Mesothelial cell of epicardium (in vitro differentiated cells): ENCODE measurements at regions not wholly inside any gene's neighbourhood (a gene's known extent, or its start where the extent isn't known, plus 50 kb on each side); places are given as distances from the start of the nearest gene placed in this dataset.
A peak's percentile ranks its signal among the peaks of the same experiment; 100 is the strongest.

Source experiments
- DNase-seq, 2 experiments: peaks; one replicate each; pipeline ENCODE4 v3.0.0; 2021; ENCODE audit warnings: low spot score in 2 of 2; ENCODE audit not compliant: unreplicated experiment in 2 of 2
- H3K27ac Mint-ChIP-seq: 2 replicates; pipeline ENCODE4 v1.8.0; 2021; ENCODE audit warnings: mixed read lengths
- H3K27me3 Mint-ChIP-seq: 2 replicates; pipeline ENCODE4 v1.8.0; 2021; ENCODE audit warnings: low read depth, mixed read lengths
- H3K36me3 Mint-ChIP-seq: 2 replicates; pipeline ENCODE4 v1.8.0; 2021; ENCODE audit warnings: mixed read lengths
- H3K4me1 Mint-ChIP-seq: 2 replicates; pipeline ENCODE4 v1.8.0; 2021; ENCODE audit warnings: mixed read lengths
- H3K4me3 Mint-ChIP-seq: 2 replicates; pipeline ENCODE4 v1.8.0; 2021; ENCODE audit warnings: mild to moderate bottlenecking, moderate library complexity, mixed read lengths
- H3K9me3 Mint-ChIP-seq: 2 replicates; pipeline ENCODE4 v1.8.0; 2021; ENCODE audit warnings: mixed read lengths
- TF ChIP-seq, protein P1 (sequence below): fragments of 200-600 bp; sonication (generic); IDR thresholded peaks from one replicate; pipeline ENCODE4 v1.5.0; 2021; ENCODE audit warnings: antibody characterized with exemption; ENCODE audit not compliant: unreplicated experiment

DNA sequence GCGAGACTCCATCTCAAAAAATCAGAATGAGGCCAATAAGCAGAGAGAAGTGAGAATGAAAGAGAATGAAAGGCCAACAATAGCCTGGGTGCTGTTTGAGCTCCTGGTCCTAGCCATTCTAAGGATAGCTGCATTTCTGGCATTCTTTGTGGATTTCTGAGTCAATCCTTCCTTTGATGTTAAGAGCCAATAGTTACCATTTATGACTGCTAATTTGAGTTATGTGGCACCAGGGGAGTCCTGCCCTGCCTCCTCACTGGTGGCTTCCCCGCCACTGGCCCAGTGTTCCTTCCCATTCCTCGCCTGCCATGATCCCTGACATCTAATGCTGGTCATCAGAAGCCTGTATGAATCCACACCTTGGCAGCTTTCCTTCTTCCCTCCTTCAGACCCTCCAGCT lies 991.2 kb downstream of the UQCRFS1 start:
- Mint-ChIP-seq H3K4me1 (peaks cover 4% of the 10 kb centered on the region), H3K27ac (no peak overlapping the region), H3K9me3 (no peaks in the 10 kb centered on the region), H3K27me3 (peaks cover 8% of the 10 kb centered on the region), H3K36me3 (no peaks in the 10 kb centered on the region), H3K4me3 (no peak overlapping the region)
- TF ChIP-seq, protein P1, sequence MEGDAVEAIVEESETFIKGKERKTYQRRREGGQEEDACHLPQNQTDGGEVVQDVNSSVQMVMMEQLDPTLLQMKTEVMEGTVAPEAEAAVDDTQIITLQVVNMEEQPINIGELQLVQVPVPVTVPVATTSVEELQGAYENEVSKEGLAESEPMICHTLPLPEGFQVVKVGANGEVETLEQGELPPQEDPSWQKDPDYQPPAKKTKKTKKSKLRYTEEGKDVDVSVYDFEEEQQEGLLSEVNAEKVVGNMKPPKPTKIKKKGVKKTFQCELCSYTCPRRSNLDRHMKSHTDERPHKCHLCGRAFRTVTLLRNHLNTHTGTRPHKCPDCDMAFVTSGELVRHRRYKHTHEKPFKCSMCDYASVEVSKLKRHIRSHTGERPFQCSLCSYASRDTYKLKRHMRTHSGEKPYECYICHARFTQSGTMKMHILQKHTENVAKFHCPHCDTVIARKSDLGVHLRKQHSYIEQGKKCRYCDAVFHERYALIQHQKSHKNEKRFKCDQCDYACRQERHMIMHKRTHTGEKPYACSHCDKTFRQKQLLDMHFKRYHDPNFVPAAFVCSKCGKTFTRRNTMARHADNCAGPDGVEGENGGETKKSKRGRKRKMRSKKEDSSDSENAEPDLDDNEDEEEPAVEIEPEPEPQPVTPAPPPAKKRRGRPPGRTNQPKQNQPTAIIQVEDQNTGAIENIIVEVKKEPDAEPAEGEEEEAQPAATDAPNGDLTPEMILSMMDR = no peak
- no peak for DNase-seq

DNA sequence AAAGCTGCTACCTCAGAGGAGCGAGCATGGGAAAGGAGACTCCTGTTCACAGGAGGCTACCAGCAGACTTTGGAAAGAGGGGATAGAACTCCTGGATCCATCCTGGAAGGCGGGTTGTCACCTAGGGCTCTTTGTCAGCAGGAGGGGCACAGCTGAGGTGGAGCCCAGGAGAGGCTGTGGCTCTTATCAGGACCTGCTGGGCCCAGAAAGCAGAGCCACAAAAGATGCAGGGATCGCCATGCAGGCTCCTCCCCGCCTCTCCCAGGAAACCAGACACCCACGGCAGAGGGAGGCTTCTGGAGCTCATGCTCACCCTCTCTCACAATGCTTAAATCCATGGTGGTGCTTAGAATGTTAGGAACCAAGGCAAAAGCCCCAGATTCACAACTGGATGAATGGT lies 994.2 kb downstream of the UQCRFS1 start:
- peaks cover 5% of the 10 kb centered on the region for H3K27me3 Mint-ChIP-seq
- no peak overlapping the region for H3K4me3 Mint-ChIP-seq
- H3K36me3 Mint-ChIP-seq = no peaks in the 10 kb centered on the region
- DNase-seq = no peak
- no peak overlapping the region for H3K27ac Mint-ChIP-seq
- TF ChIP-seq, protein P1 = no peak
- H3K9me3 Mint-ChIP-seq = no peaks in the 10 kb centered on the region
- H3K4me1 Mint-ChIP-seq = peaks cover 4% of the 10 kb centered on the region

DNA sequence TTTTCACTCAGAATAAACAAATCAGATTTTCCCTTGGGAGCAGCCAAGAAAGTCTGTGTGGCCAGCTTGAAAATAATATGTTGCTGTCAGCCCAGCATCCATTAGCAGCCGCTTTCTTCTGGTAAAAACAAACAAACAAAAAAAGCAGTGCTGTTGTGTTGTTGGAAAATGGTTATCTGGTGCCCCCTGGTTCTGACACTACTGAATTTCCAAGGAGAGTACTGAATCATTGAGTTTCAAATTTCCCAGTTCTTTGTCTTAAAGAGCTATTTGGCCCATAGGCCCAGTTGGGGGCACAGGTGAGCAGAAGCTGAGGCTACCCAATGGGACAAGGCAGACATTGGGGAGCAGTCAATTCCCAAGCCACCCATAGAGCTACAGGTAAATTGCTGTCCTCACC lies 995.9 kb downstream of the UQCRFS1 start:
- Mint-ChIP-seq H3K27ac (no peak overlapping the region), H3K4me3 (no peak overlapping the region), H3K9me3 (no peaks in the 10 kb centered on the region), H3K36me3 (no peaks in the 10 kb centered on the region), H3K27me3 (peaks cover 2% of the 10 kb centered on the region), H3K4me1 (peaks cover 3% of the 10 kb centered on the region)
- TF ChIP-seq, protein P1 = no peak
- no peak for DNase-seq

DNA sequence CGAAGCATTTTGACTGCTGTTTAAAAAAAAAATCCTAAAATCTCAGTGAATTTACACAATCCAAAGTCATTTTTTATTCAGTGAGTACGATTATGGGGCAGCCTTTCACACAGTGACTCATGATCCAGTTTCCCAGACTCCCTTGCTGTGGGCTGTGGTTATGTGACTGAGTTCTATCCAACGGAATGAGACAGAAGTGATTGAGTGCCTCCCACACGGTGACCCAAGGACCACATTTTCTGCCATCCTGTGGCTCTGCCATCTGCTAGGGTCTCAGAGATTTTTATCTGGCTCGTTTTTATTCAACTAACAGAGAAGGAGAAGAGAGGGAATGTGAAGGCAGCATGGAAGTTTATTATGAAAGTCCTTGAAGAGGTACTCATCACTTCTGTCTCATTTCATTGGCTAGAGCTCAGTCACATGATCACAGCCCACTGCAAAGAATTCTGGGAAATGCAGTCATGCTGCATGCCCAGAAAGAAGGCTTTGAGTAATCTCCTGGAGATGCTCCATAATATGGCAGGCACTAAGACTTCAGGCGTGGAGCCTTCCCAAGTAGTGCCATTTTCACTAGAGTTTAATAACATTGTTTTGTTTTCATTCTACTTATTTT lies 999.4 kb downstream of the UQCRFS1 start:
- H3K36me3 Mint-ChIP-seq = no peaks in the 10 kb centered on the region
- H3K27me3 Mint-ChIP-seq = peaks cover 2% of the 10 kb centered on the region
- H3K9me3 Mint-ChIP-seq = no peaks in the 10 kb centered on the region
- H3K27ac Mint-ChIP-seq = no peak overlapping the region
- H3K4me3 Mint-ChIP-seq = peak overlapping the region; percentile 7
- DNase-seq = no peak
- TF ChIP-seq, protein P1 = no peak
- H3K4me1 Mint-ChIP-seq = no peaks in the 10 kb centered on the region

DNA sequence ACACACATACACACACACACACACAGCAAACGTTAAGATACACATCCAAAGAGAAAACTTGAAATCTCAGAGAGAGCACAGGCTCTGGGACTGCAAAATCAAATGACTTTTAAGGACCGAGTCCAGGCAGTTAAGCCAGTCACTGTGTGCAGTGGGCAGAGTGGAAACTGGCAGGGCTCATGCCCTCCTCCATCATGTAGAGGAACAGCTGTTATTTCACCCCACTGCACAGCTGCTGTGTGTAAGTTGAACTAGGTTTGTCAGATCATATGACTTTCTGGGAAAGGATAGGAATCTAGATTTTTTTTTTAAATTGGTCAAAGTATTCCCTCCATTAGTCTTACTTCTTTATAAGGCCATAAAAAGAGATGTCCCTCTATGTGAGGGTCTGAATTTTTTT lies 1002.1 kb downstream of the UQCRFS1 start:
- TF ChIP-seq, protein P1 = no peak
- no peak for DNase-seq
- no peak overlapping the region for H3K27ac Mint-ChIP-seq

DNA sequence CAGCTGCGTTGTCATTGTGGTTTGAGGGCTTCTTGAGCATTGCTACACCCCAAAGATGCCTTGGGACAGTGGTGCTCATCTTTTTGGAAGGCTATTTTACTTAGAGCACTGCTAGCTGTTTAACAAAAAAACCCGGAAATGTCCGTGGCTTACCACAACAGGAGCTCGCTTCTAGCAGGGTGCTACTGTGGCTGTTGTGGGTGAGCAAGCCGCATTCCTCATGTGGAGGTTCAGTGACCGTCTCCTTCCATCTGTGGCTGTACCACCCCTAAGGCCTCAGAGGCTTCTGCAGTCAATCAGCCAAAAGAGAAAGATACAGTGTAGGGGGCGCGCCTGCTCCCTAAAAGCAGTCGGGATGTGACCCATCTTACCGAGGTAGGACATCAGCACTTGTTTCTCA lies 1004.2 kb downstream of the UQCRFS1 start:
- TF ChIP-seq, protein P1 = no peak
- no peaks in the 10 kb centered on the region for H3K36me3 Mint-ChIP-seq
- no peaks in the 10 kb centered on the region for H3K4me1 Mint-ChIP-seq
- H3K9me3 Mint-ChIP-seq = peaks cover 4% of the 10 kb centered on the region
- no peak overlapping the region for H3K4me3 Mint-ChIP-seq
- no peak for DNase-seq
- H3K27ac Mint-ChIP-seq = no peak overlapping the region
- no peaks in the 10 kb centered on the region for H3K27me3 Mint-ChIP-seq

More for the DNA sequence above, 1002.1 kb downstream of the UQCRFS1 start:
- Mint-ChIP-seq H3K4me3 (no peak overlapping the region), H3K27me3 (no peaks in the 10 kb centered on the region), H3K9me3 (peaks cover under 1% of the 10 kb centered on the region), H3K36me3 (no peaks in the 10 kb centered on the region), H3K4me1 (no peaks in the 10 kb centered on the region)
